Stomach (tissue), 8 donors: ENCODE measurements at regions not wholly inside any gene's neighbourhood (a gene's known extent, or its start where the extent isn't known, plus 50 kb on each side); places are given as distances from the start of the nearest gene placed in this dataset.

ENCODE experiments used
- DNase-seq, 2 donors: peaks; one replicate each; pipeline versions ENCODE4 v3.0.0 to v3.0.0-alpha.2; 2013 to 2019
- H3K27ac ChIP-seq, 5 donors: fragments of 200-600 bp in 4 of 5; sonication (generic) in 4 of 5; one replicate each; pipeline ENCODE4 v1.5.1; 2013 to 2019; ENCODE audit warnings: mild to moderate bottlenecking in 1 of 5, moderate library complexity in 1 of 5
- H3K27me3 ChIP-seq, 3 donors: fragments of 200-600 bp; sonication (generic); one replicate each; pipeline ENCODE4 v1.5.1; 2017 to 2019; ENCODE audit warnings: mixed run types in 1 of 3
- H3K36me3 ChIP-seq, 4 donors: fragments of 200-600 bp; sonication (generic); 1 replicate in 3 of 4; 2 replicates in 1 of 4; pipeline ENCODE4 v1.5.1; 2016 to 2019
- H3K4me1 ChIP-seq, 4 donors: fragments of 200-600 bp; sonication (generic); one replicate each; pipeline ENCODE4 v1.5.1; 2016 to 2019
- H3K4me3 ChIP-seq, 4 donors: fragments of 200-600 bp; sonication (generic) in 3 of 4; one replicate each; pipeline ENCODE4 v1.5.1; 2016 to 2019; ENCODE audit warnings: mild to moderate bottlenecking in 1 of 4
- H3K9me3 ChIP-seq, 4 donors: fragments of 200-600 bp; sonication (generic); one replicate each; pipeline ENCODE4 v1.5.1; 2016 to 2019
- EP300 ChIP-seq: sonication (generic); formaldehyde crosslinking; IDR thresholded peaks from one replicate; pipeline ENCODE4 v1.6.1; 2017; ENCODE audit warnings: antibody characterized with exemption
- POLR2A ChIP-seq, 4 donors: fragments of 450-650 bp; IDR thresholded peaks; one replicate each; pipeline ENCODE4 v1.6.1; 2016; ENCODE audit warnings: antibody characterized with exemption in 4 of 4, control low read depth in 2 of 4, mild to moderate bottlenecking in 1 of 4, moderate library complexity in 1 of 4
- POLR2AphosphoS5 ChIP-seq, 3 donors: sonication (generic); formaldehyde crosslinking; IDR thresholded peaks; one replicate each; pipeline ENCODE4 v1.6.1; 2016; ENCODE audit warnings: antibody characterized with exemption in 3 of 3
- WGBS, 5 donors: extraction: QIAGEN DNeasy Blood & Tissue Kit in 3 of 5; methylation state at CpG; one replicate each; pipeline versions ENCODE4 v1.1.5 to v1.1.7; 2013 to 2018; 5-methylcytosine and 5-hydroxymethylcytosine counted together
- intact Hi-C: fragments of 100-400 bp; cut with DNase I; formaldehyde crosslinking; loops from one replicate; pipeline ENCODE4 v1.15.1; 2023; ENCODE audit warnings: low total_unique reads
- TF ChIP-seq, protein P1 (sequence below), 7 experiments: fragments of 450-650 bp in 4 of 7; fragments of 200-600 bp in 3 of 7; sonication (generic) in 3 of 7; IDR thresholded peaks; one replicate each; pipeline ENCODE4 v1.5.1; 2016 to 2019; ENCODE audit warnings: antibody characterized with exemption in 7 of 7, control low read depth in 2 of 7, mild to moderate bottlenecking in 1 of 7
- donor health status: healthy with polysubstance abuse.
- donor health status: Bipolar disorder and iron deficiency.
- donor health status: healthy.

GRCh38 chr4:54843106-54843505 is 185.3 kb downstream of the KIT start:
- Histone ChIP-seq H3K9me3 (no peaks in the 10 kb centered on the region), H3K4me1 (no peaks in the 10 kb centered on the region), H3K36me3 (no peaks in the 10 kb centered on the region), H3K27ac (no peak overlapping the region), H3K4me3 (no peak overlapping the region), H3K27me3 (no peaks in the 10 kb centered on the region)
- no peak for DNase-seq
- TF ChIP-seq POLR2A (IDR thresholded peaks at IDR 0.05) (no peak), EP300 (no peak), POLR2AphosphoS5 (IDR thresholded peaks at IDR 0.05) (no peak)
- TF ChIP-seq, protein P1, sequence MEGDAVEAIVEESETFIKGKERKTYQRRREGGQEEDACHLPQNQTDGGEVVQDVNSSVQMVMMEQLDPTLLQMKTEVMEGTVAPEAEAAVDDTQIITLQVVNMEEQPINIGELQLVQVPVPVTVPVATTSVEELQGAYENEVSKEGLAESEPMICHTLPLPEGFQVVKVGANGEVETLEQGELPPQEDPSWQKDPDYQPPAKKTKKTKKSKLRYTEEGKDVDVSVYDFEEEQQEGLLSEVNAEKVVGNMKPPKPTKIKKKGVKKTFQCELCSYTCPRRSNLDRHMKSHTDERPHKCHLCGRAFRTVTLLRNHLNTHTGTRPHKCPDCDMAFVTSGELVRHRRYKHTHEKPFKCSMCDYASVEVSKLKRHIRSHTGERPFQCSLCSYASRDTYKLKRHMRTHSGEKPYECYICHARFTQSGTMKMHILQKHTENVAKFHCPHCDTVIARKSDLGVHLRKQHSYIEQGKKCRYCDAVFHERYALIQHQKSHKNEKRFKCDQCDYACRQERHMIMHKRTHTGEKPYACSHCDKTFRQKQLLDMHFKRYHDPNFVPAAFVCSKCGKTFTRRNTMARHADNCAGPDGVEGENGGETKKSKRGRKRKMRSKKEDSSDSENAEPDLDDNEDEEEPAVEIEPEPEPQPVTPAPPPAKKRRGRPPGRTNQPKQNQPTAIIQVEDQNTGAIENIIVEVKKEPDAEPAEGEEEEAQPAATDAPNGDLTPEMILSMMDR (IDR thresholded peaks at IDR 0.05) = no peak
- intact Hi-C loops = no loop called here
- WGBS, 5 donors = 81 to 88% (median 84%) methylated on average over 5 to 6 of the region's 6 CpGs

DNA sequence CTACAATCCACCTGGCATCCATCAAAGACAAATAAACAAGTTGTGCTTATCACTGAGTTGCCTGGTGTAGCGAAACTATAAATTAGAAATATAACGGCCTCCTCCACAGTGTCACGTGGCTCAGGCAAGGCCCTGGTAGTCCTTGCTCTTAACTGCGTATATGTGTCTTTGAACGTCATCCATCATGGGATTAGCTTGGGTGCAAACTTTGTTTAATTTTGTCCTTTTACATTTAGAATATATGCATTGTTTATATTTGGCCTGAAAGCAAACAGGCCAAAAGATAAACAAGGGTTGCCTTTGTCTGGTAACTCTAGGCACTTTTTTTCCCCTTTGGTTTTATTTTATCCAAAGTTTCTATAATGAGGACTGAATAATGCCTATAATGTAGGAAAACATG is 184.9 kb downstream of the KIT start:
- Histone ChIP-seq H3K36me3 (no peaks in the 10 kb centered on the region), H3K27ac (no peak overlapping the region), H3K4me1 (no peaks in the 10 kb centered on the region), H3K27me3 (no peaks in the 10 kb centered on the region), H3K4me3 (no peak overlapping the region), H3K9me3 (no peaks in the 10 kb centered on the region)
- no peak for DNase-seq
- TF ChIP-seq, protein P1 (IDR thresholded peaks at IDR 0.05) = no peak
- TF ChIP-seq POLR2AphosphoS5 (IDR thresholded peaks at IDR 0.05) = no peak
- TF ChIP-seq POLR2A (IDR thresholded peaks at IDR 0.05) = no peak
- no peak for TF ChIP-seq EP300
- 40 to 63% (median 46%) methylated on average over 5 of the region's 5 CpGs for WGBS, 5 donors
- intact Hi-C loops = no loop called here

DNA sequence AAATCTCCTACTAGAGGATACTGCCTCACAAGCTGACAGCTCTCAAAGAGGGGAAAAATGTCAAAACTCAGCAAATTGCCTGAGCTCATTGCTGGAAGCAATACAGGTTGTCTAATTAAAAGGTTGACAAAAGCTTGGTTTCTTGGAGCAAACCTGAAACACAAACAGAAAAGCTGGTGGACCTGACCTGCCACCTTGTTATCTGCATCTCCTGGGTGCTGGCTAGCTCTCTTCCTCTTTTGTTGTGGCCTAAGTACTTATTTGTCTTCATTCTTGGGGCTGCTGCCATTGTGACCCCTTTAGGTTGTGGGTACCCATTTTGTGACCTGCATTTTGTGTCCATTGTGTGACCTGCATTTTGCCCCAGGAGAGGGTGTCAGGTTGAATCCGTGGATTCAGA is 184.5 kb downstream of the KIT start:
- no peak overlapping the region for H3K27ac ChIP-seq
- H3K27me3 ChIP-seq = no peaks in the 10 kb centered on the region
- TF ChIP-seq POLR2AphosphoS5 (IDR thresholded peaks at IDR 0.05) (no peak), EP300 (no peak), POLR2A (IDR thresholded peaks at IDR 0.05) (no peak)
- TF ChIP-seq, protein P1 (IDR thresholded peaks at IDR 0.05) = no peak
- H3K9me3 ChIP-seq = no peaks in the 10 kb centered on the region
- no peaks in the 10 kb centered on the region for H3K4me1 ChIP-seq
- no peak for DNase-seq
- 18 to 63% (median 32%) methylated on average over 1 of the region's 1 CpG for whole genome bisulfite sequencing, 5 donors
- intact Hi-C loops = no loop called here
- H3K4me3 ChIP-seq = no peak overlapping the region
- no peaks in the 10 kb centered on the region for H3K36me3 ChIP-seq

- intact Hi-C loops = no loop called here
Observed at GRCh38 chr4:54840992-54841768, 183.4 kb downstream of the KIT start.

More at GRCh38 chr4:54840992-54841768, 183.4 kb downstream of the KIT start:
- no peaks in the 10 kb centered on the region for H3K4me1 ChIP-seq
- WGBS, 5 donors = 34 to 62% (median 47%) methylated on average over 2 of the region's 2 CpGs
- TF ChIP-seq, protein P1 (IDR thresholded peaks at IDR 0.05) = no peak
- TF ChIP-seq POLR2A (IDR thresholded peaks at IDR 0.05) (no peak), EP300 (no peak), POLR2AphosphoS5 (IDR thresholded peaks at IDR 0.05) (no peak)
- DNase-seq = peak; percentile 30 to 31
- H3K27ac ChIP-seq = no peak overlapping the region
- no peak overlapping the region for H3K4me3 ChIP-seq
- no peaks in the 10 kb centered on the region for H3K9me3 ChIP-seq
- no peaks in the 10 kb centered on the region for H3K27me3 ChIP-seq
- H3K36me3 ChIP-seq = no peaks in the 10 kb centered on the region
